GM10248 (cell line): ENCODE measurements at regions not wholly inside any gene's neighbourhood (a gene's known extent, or its start where the extent isn't known, plus 50 kb on each side); places are given as distances from the start of the nearest gene placed in this dataset.

Experiments
- CTCF ChIA-PET: fragments of 300-600 bp; sonication (Branson Sonifier 250); formaldehyde crosslinking; extraction: SDS; loops from one replicate; lab custom pipeline; 2021; ENCODE audit warnings: antibody characterized with exemption; lab: Yijun Ruan, JAX
- POLR2A ChIA-PET: fragments of 350-650 bp; sonication (Branson Sonifier 250); formaldehyde crosslinking; extraction: SDS; loops from one replicate; lab custom pipeline; 2020; ENCODE audit warnings: antibody characterized with exemption; lab: Yijun Ruan, JAX
- DNase-seq: peaks from one replicate; pipeline ENCODE4 v3.0.0; 2012; ENCODE audit errors: extremely low spot score
- TF ChIP-seq, protein P1 (sequence below): IDR thresholded peaks from 2 replicates; pipeline ENCODE4 v1.5.1; 2012; ENCODE audit warnings: mild to moderate bottlenecking, low read depth; ENCODE audit errors: extremely low read depth, missing control alignments, control extremely low read depth

DNA sequence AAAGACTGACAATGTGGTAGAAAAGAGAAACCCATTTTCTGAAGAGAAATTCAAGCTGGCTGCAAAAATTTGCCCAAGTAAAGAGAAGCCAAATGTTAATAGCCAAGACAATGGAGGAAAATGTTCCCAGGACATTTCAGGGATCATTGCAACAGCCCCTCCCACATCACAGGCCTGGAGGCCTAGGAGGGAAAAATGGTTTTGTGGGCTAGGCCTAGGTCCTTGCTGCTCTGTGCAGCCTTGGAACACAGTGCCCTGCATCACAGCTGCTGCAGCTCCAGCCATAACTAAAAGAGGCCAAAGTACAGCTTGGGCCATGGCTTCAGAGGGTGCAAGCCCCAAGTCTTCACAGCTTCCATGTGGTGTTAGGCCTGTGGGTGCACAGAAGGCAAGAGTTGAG lies 332.4 kb upstream of the LRIG3 start:
- DNase-seq = no peak
- ChIA-PET CTCF (no interaction called here), POLR2A (no interaction called here)
- TF ChIP-seq, protein P1, sequence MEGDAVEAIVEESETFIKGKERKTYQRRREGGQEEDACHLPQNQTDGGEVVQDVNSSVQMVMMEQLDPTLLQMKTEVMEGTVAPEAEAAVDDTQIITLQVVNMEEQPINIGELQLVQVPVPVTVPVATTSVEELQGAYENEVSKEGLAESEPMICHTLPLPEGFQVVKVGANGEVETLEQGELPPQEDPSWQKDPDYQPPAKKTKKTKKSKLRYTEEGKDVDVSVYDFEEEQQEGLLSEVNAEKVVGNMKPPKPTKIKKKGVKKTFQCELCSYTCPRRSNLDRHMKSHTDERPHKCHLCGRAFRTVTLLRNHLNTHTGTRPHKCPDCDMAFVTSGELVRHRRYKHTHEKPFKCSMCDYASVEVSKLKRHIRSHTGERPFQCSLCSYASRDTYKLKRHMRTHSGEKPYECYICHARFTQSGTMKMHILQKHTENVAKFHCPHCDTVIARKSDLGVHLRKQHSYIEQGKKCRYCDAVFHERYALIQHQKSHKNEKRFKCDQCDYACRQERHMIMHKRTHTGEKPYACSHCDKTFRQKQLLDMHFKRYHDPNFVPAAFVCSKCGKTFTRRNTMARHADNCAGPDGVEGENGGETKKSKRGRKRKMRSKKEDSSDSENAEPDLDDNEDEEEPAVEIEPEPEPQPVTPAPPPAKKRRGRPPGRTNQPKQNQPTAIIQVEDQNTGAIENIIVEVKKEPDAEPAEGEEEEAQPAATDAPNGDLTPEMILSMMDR = no peak

DNA sequence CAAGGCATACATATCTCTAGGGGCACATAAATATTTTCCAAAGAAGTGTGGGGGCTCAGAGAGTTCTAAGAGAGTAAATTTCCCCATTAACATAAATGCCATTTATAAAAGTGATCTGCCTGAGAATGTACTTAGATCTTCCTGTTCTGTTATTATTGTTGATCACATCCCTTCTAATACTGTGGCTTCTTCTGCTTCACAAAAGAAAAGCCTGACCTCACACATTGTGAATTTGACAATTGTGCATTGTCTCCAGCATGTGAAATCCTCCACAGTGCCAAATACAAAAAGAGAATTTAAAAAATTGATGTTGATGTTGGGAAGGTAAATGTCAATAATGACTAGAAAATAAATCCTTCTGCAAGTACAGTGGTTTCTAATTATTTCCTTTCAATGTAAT lies 330.5 kb upstream of the LRIG3 start:
- ChIA-PET CTCF (interaction anchor here (1.5 kb wide), 1 partner anchor 11 kb away, joined by 4 read pairs; no protein-coding TSS in a partner anchor), POLR2A (no interaction called here)
- TF ChIP-seq, protein P1 = no peak
- DNase-seq = no peak

DNA sequence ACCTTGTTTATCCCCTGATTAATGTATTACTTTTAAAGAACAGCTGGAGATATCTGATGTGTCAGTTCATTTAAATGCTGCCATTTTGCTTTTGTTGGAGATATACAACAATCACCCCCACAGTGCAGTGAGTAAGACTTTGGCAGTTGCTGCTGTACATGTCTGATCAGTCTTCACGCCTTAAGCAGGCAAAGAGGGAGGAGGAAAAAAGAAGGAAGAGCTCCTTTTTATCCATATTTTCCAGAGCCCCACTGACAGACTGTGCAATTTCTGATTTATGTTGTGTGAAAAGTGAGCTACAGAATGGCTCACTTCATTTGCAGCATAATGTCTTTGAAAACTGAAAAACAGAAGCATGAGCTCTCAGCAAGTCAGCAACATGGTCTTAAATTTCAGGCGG lies 319.7 kb upstream of the LRIG3 start:
- no peak for DNase-seq
- CTCF ChIA-PET = interaction anchor here (1.0 to 1.8 kb wide), 2 partner anchors 10 kb away, joined by 3 to 4 read pairs; no protein-coding TSS in a partner anchor
- TF ChIP-seq, protein P1 = no peak
- POLR2A ChIA-PET = no interaction called here

DNA sequence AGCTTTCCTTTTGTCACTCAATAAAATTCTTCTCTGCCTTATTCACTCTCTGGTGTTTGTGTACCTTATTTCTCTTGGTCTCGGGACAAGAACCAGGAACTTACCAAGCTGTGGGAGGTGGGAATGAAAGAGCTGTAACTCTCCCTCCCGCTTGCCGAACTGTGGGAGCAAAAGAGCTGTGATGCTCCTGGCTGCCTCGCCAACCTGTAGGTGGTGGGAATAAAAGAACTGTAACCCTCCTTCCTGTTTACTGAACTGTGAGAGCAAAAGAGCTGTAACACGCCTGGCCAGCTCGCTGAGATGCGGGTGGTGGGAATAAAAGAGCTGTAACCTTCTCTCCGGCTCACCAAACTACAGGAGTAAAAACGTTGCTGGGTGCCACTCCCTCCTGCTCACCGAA lies 314.1 kb upstream of the LRIG3 start:
- ChIA-PET POLR2A (no interaction called here), CTCF (no interaction called here)
- no peak for DNase-seq
- TF ChIP-seq, protein P1 = no peak

DNA sequence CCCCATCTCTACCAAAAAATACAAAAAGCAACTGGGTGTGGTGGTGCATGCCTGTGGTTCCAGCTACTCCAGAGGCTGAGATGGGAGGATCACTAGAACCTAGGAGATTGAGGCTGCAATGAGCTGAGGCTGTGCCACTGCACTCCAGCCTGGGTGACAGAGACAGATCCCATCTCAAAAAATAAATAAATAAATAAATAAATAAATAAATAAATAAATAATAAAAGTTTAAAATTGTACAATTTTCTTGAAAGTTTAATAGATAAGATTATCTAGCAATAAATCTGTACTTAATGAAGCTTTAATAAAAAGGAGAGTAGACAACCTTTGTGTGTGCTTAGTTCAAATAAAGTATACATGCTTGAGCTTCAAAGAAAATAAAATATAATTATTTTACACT lies 310.0 kb upstream of the LRIG3 start:
- POLR2A ChIA-PET = no interaction called here
- no peak for DNase-seq

DNA sequence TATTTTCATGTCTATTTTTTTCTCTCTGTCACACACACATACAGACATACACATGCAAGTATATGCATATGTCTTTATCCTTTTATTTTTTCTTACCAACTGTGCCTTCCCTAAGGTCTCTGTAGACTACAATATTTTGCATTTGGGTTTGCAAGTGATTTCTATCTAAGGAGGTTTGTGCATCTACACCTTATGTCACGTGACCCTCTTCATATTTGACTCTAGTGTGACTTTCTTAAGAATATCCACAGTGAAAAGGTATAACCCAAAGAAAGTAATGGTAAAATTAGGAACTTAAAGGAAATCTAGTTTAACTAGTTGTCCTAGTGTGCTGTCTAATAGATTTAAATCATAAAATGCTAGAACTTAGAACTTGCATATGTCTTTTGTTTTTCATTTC lies 298.8 kb upstream of the LRIG3 start:
- TF ChIP-seq, protein P1 = no peak
- POLR2A ChIA-PET = no interaction called here
- CTCF ChIA-PET = no interaction called here
- no peak for DNase-seq

More for the DNA sequence above, 310.0 kb upstream of the LRIG3 start:
- CTCF ChIA-PET = interaction anchor here (1.1 to 1.3 kb wide), 2 partner anchors 9 to 16 kb away, joined by 3 read pairs; no protein-coding TSS in a partner anchor
- TF ChIP-seq, protein P1 = no peak
